ENCODE measurements at regions not wholly inside any gene's neighbourhood (a gene's known extent, or its start where the extent isn't known, plus 50 kb on each side); places are given as distances from the start of the nearest gene placed in this dataset.

DNA sequence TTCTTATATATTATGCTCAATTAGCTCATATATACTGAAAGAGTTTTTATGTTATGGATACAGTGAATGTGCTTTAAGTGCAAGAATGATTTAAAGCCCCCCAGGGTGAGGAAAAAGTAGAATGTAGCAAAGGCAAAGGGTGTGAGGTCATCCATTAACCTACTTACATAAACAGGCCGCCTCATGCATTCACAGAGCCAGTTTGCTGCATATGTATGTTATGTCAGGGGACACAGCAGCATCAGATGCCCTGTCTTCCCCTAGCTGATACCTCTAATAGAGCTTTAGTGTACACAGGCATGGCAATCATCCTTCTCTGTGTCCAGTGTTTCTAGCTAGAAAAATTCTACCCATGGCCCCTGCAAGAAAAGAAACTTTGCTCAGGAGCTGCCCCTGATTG is 187.8 kb upstream of the FSHR start:
- Histone ChIP-seq H3K27ac (ENCODE audit: low read depth, low read length) (no peak overlapping the region), H3K4me2 (ENCODE audit: low read length) (no peak overlapping the region), H2AFZ (ENCODE audit: low read depth, low read length, poor library complexity, severe bottlenecking) (no peak overlapping the region), H3K4me1 (ENCODE audit: control insufficient read depth in 1 of 2, insufficient read depth in 2 of 2, low read length in 2 of 2) (no peaks in the 10 kb centered on the region), H3K9me3 (ENCODE audit: control insufficient read depth in 1 of 2, insufficient read depth in 1 of 2, low read depth in 1 of 2, low read length in 2 of 2) (peaks cover 0 to 6% of the 10 kb centered on the region in 2 experiments; a peak in 1 of 4 replicates), H3K4me3 (replicated peaks in 1 of 2; ENCODE audit: low read depth in 1 of 2, low read length in 2 of 2) (no peak overlapping the region), H3K9ac (ENCODE audit: low read length) (no peak overlapping the region), H3K27me3 (ENCODE audit: insufficient read depth, low read length) (no peaks in the 10 kb centered on the region), H4K20me1 (ENCODE audit: insufficient read depth) (no peaks in the 10 kb centered on the region; the same call in 1 of the 2 replicates), H3K9me2 (ENCODE audit: insufficient read depth) (no peaks in the 10 kb centered on the region), H3K79me2 (ENCODE audit: insufficient read depth, low read length) (no peaks in the 10 kb centered on the region), H3K36me3 (ENCODE audit: control insufficient read depth in 1 of 2, insufficient read depth in 2 of 2, low read length in 2 of 2) (no peaks in the 10 kb centered on the region; a peak in 1 of 4 replicates)
- TF ChIP-seq TCF7L2 (IDR thresholded peaks at IDR 0.05; ENCODE audit: borderline replicate concordance, extremely low read depth, insufficient read depth, insufficient read length) = no peak
- no TSS peak for BruUV-seq (replicated peaks)
- DNase-seq (ENCODE audit: low read depth, low spot score) (no peak), ATAC-seq (no peak)
- intact Hi-C loops (cut with micrococcal nuclease) = no loop called here
- ChIA-PET POLR2A (no interaction called here), CTCF (no interaction called here), RAD21 (ENCODE audit: low non-redundant PET in 1 of 2, low total read pairs in 2 of 2, uncharacterized antibody in 2 of 2, unreplicated experiment in 2 of 2) (no interaction called here)

DNA sequence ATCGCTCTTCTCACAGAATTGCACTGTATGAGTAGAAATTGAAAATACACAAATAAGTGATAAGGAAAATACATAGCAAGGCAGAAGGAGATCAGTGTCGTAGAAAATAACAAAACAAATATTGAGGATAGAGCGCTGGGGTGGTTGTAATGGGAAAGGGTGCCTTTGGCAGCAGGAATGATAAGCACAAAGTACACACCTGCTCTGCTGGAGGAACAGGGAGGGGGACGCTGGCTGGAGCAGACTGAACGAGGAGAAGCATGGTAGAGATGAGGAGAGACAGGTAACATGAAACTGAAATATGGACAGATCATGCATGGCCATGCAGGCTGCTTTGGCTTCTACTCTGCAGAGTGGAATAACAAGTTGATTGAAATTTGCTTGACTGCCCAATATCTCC is 181.2 kb upstream of the FSHR start:
- H3K4me3 ChIP-seq (replicated peaks in 1 of 2; ENCODE audit: low read depth in 1 of 2, low read length in 2 of 2) = no peak overlapping the region
- no peaks in the 10 kb centered on the region for H3K9me2 ChIP-seq (ENCODE audit: insufficient read depth)
- no peaks in the 10 kb centered on the region for H3K79me2 ChIP-seq (ENCODE audit: insufficient read depth, low read length)
- intact Hi-C loops (cut with micrococcal nuclease) = no loop called here
- no peak overlapping the region for H3K27ac ChIP-seq (ENCODE audit: low read depth, low read length)
- TF ChIP-seq POLR2A (IDR thresholded peaks at IDR 0.05; ENCODE audit: borderline replicate concordance, extremely low read depth, insufficient read depth, insufficient read length) = no peak
- TF ChIP-seq YY1 (IDR thresholded peaks at IDR 0.05; ENCODE audit: extremely low read depth, insufficient replicate concordance, low read depth, low read length) = no peak
- no peak for TF ChIP-seq EZH2phosphoT487 (IDR thresholded peaks at IDR 0.05; ENCODE audit: borderline replicate concordance)
- TF ChIP-seq SIN3A (IDR thresholded peaks at IDR 0.05; ENCODE audit: low read depth) = no peak
- TF ChIP-seq, protein P1, sequence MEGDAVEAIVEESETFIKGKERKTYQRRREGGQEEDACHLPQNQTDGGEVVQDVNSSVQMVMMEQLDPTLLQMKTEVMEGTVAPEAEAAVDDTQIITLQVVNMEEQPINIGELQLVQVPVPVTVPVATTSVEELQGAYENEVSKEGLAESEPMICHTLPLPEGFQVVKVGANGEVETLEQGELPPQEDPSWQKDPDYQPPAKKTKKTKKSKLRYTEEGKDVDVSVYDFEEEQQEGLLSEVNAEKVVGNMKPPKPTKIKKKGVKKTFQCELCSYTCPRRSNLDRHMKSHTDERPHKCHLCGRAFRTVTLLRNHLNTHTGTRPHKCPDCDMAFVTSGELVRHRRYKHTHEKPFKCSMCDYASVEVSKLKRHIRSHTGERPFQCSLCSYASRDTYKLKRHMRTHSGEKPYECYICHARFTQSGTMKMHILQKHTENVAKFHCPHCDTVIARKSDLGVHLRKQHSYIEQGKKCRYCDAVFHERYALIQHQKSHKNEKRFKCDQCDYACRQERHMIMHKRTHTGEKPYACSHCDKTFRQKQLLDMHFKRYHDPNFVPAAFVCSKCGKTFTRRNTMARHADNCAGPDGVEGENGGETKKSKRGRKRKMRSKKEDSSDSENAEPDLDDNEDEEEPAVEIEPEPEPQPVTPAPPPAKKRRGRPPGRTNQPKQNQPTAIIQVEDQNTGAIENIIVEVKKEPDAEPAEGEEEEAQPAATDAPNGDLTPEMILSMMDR (IDR thresholded peaks at IDR 0.05 in 2 of 3, conservative IDR thresholded peaks at IDR 0.05 in 1 of 3; ENCODE audit: borderline replicate concordance in 1 of 3, insufficient read depth in 1 of 3, low read depth in 2 of 3, low read length in 2 of 3) = no peak
- no peak for TF ChIP-seq JUND (IDR thresholded peaks at IDR 0.05)
- TF ChIP-seq SRF (IDR thresholded peaks at IDR 0.05; ENCODE audit: low read depth) = no peak
- TF ChIP-seq ZFX (IDR thresholded peaks at IDR 0.05) = no peak
- no peak for TF ChIP-seq ZNF274 (IDR thresholded peaks at IDR 0.05; ENCODE audit: low read depth, low read length)
- TF ChIP-seq CBX3 (IDR thresholded peaks at IDR 0.05; ENCODE audit: low read depth) = no peak
- H3K4me1 ChIP-seq (ENCODE audit: control insufficient read depth in 1 of 2, insufficient read depth in 2 of 2, low read length in 2 of 2) = no peaks in the 10 kb centered on the region
- ChIA-PET POLR2A (no interaction called here), CTCF (no interaction called here), RAD21 (ENCODE audit: low non-redundant PET in 1 of 2, low total read pairs in 2 of 2, uncharacterized antibody in 2 of 2, unreplicated experiment in 2 of 2) (no interaction called here)
- DNase-seq (ENCODE audit: low read depth, low spot score) = no peak
- H2AFZ ChIP-seq (ENCODE audit: low read depth, low read length, poor library complexity, severe bottlenecking) = no peak overlapping the region
- no peaks in the 10 kb centered on the region for H3K36me3 ChIP-seq (ENCODE audit: control insufficient read depth in 1 of 2, insufficient read depth in 2 of 2, low read length in 2 of 2)
- H3K27me3 ChIP-seq (ENCODE audit: insufficient read depth, low read length) = no peaks in the 10 kb centered on the region
- H4K20me1 ChIP-seq (ENCODE audit: insufficient read depth) = no peaks in the 10 kb centered on the region
- no peak overlapping the region for H3K4me2 ChIP-seq (ENCODE audit: low read length)
- H3K9ac ChIP-seq (ENCODE audit: low read length) = no peak overlapping the region
- peaks cover 0 to 3% of the 10 kb centered on the region in 2 experiments; a peak in 1 of 4 replicates for H3K9me3 ChIP-seq (ENCODE audit: control insufficient read depth in 1 of 2, insufficient read depth in 1 of 2, low read depth in 1 of 2, low read length in 2 of 2)
- BruUV-seq (replicated peaks) = no TSS peak
- ATAC-seq = no peak
